ENCODE measurements at regions not wholly inside any gene's neighbourhood (a gene's known extent, or its start where the extent isn't known, plus 50 kb on each side); places are given as distances from the start of the nearest gene placed in this dataset.

- no peak for TF ChIP-seq EZH2 (IDR thresholded peaks at IDR 0.05; ENCODE audit: insufficient read depth, low read length)
- TF ChIP-seq CTCF (IDR thresholded peaks at IDR 0.05; ENCODE audit: insufficient read depth, low read depth, low read length): no peak
Observed at GRCh38 chr18:40760251-40760650, 1194.8 kb upstream of the PIK3C3 start.
